Left renal pelvis (tissue), 4 donors: ENCODE measurements at regions not wholly inside any gene's neighbourhood (a gene's known extent, or its start where the extent isn't known, plus 50 kb on each side); places are given as distances from the start of the nearest gene placed in this dataset.

Experiments used
- DNase-seq, 4 donors: peaks; one replicate each; pipeline ENCODE4 v3.0.0-alpha.2; 2013; ENCODE audit warnings: low read depth in 4 of 4, low spot score in 3 of 4

DNA sequence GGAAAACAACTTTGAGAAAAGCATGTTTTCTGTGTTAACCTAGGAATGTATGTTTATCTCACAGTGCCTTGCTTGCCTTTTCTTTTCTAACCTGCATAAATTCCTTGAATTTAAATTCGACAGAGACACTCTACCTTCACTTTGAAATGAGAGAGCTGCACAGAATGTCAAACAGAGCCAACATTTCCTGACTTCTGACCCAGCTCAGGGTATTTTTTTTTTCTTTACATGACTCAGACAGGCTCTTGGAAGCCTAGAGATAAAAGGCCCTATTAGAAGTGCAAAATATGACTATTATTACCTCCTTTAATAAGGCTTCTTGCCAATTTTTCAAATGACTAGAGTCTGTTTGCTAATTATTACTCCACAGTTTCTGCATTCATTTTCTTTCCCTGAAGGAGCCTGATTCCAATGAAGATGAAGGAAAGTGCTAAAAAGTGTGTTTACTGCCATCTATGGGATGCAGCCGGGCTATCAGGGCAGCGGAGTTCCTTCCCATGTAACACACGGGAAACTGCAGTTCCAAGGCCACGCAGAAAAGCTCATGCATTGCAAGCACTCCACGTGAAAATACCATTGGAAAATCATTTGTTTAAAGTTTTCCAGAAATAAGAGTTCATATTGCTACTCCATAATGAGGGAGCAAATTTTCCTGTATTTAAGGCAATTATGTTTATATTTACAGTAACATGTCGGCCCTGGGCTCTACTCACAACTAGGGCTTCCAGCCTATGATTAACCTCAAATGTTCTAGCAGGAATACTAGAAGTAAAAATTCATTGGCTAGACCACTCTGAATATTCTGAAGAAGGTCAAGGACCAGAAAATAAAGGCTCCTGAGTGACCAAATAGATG, 485.6 kb downstream of the ZSWIM6 start:
- DNase-seq, result peak in 3 of 4 donors; percentile 31 to 53 (median 46)

DNA sequence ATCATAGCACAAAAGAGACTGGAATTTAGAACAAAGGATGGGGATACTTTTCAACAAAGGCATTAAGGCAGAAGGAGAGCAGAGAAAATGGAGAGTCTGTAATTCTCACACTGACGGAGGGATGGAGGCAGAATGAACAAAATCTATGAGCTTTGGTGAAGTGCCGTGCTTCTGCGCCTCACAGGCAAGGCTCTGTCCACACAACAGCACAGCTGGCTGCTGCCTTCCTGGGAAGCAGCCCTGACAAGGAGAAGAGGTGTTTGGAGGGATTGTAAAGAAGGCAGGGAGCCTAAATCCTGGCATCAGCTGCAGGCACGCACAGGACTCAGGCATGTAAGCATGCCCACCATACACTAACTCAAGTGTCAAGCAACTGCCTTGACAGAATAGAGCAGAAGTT, 485.2 kb upstream of the KIF2A start:
- DNase-seq, result no peak

GRCh38 chr5:61821561-61821960, 484.4 kb upstream of the KIF2A start:
- DNase-seq, result no peak

DNA sequence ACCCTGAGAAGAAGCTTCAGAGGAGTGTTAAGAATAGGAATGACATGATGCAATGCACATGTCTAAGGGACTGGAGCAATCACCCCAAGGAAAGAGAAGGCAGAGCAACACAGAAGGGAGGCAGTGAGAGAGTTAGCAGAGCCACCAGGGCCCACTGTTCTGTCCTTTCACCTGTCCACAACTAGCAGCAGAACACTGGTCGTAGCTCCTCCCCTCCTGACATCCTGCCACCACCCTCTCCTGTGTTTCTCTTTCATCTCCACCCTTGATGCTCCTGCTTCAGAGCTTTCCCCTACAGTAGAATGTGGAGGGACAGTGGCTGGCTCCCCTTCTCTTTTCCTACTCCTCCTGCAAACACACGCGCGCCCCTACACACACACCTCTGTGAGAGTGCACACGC, 483.4 kb upstream of the KIF2A start:
- no peak for DNase-seq

DNA sequence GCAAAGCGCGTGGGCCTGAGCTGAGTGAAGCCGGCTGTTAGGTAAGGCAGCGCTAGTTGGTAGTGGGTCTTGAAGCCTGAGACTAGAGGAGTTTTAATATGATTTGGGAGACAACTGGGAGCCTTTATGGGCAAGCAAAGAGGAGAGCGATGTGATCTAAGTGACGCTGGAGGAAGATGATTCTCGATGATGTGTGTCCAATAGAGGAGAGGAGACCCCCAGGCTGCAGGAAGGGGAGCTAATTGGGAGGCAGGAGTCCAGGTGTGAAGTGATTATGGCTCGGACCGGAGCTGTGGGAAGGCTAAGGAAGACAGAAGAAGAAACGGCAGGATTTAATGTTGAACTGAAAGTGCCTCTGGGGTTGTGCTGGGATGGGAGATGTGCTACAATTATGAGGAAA, 482.9 kb upstream of the KIF2A start:
- no peak for DNase-seq

DNA sequence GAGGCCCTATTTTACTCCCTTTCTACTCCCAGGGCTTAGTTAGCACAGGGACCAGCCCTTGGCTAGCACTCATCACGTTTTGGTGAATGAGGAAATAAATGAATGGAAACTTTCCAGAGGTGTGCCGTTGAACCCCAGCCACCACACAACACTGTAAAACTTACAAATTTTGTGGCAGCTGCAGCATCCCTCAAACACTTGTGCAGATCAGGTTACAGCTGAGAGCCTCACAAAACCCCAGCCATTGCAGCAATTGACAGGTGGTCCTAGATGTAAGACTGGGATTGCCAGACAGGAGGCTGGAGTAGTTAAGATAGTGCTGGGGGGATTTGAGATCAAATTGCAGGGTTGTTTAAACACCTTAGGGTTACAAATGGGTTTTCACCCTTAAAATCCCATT, 482.2 kb upstream of the KIF2A start:
- DNase-seq, result no peak

- no peak for DNase-seq
Measured at GRCh38 chr5:61824396-61824795, 481.6 kb upstream of the KIF2A start.

- DNase-seq, result no peak
Measured at GRCh38 chr5:61827445-61827975, 478.5 kb upstream of the KIF2A start.

DNA sequence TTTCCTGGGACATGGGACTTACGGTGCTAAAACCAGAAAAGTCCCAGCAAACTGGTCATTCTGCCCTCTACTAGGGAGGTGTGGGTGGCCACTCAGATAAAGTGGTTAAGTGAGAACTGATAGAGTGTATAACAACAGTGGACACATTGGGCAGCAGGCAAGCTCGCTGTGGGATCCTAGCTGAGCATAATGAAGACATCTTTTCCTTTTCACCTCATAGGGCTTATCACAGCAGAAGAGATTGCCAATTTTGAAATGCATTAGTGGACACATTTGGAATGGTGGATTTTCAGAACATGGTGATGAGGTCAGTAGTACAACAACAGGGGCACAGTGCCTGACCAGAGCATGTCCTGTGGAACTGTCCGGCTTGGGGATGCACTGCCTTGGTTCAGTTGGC, 477.1 kb upstream of the KIF2A start:
- no peak for DNase-seq

DNA sequence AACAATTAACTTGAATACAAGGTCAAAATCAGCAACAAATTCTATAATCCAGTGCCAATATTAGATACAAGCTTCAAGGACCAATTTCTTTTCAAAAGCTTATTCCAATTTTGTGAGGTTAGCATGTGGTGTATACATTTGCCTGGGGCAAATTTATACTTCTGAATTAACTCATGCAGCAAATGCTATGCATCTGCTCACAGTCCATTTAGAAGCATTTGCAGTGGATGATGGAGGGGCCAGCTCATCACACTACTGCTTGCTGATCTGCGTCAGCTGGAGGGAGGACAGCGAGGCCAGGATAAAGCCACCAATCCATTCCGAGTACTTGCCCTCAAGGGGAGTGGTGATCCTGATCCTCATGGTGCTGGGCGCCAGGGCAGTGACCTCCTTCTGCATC, 474.3 kb upstream of the KIF2A start:
- no peak for DNase-seq

DNA sequence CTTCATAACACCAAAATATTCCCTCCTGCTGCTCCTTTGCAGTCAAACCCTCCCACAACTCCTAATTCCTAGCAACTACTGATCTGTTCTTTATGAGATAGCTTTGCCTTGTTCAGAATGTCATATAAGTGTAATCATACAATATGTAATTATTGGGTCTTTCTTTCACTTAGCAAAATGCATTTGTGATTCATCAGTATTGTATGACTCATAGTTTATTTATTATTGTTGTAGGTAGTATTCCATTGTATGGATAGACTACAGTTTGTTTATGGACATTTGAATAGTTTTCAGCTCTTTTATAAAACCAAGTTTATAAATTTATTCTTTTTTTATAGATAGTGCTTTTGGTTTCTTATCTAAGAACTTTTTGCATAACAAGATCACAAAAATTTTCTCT, 468.2 kb upstream of the KIF2A start:
- no peak for DNase-seq

DNA sequence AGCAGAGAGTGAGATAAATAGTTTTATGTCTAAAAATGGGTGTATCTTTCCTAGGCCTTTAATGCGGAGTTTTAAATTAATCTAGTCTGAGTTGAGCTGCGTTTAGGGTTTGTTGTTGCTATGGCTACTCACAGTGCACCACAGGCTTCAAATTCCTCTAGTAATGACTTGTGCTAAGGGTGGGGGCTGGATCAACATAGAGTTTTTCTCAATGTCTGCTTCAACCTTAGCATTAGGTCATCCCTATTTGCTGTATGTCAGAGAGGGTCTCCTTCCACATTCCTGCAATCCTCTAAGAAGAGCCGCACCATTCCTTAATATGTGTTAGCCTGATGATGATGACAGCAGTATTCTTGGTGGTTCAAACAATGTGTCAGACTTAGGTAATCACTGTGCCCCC, 465.6 kb upstream of the KIF2A start:
- no peak for DNase-seq

DNA sequence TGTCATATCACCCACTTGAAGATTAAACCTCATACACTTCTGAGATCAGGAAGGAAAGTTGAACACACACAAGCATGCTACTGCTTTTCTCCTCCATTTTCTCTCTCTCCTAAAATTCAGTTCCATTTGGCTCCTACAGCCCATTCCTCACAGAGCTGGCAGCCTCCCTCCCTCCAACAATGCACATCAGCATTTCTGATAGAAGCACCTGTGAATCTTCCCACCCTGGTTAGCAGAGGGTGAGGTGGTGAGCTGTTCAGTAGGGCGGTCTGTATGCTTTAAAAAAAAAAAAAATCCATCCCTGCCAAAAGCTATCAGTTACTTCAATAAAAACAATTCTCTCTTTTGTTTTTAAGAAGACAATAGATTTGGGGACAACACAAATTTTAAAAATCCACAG, 463.2 kb upstream of the KIF2A start:
- DNase-seq, result no peak

DNA sequence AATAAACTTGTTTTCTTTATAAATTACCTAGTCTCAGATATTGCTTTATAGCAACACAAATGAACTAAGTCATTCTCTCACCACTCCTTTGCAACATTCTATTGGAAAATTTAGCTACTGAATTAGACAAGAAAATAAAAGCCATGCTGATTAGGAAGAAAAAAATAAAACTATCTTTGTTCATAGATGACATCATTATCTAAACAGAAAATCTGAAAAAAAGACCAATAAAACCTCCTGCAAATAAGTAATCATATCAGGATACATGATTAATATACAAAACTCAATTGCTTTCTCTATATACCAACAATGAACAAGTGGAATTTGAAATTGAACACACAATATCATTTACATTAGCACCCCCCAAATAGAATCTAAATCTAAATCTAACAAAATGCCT, 455.3 kb upstream of the KIF2A start:
- DNase-seq, result no peak

- DNase-seq, result no peak
Measured at GRCh38 chr5:61854531-61854930, 451.5 kb upstream of the KIF2A start.

- no peak for DNase-seq
Measured at GRCh38 chr5:61860978-61861377, 445.0 kb upstream of the KIF2A start.

DNA sequence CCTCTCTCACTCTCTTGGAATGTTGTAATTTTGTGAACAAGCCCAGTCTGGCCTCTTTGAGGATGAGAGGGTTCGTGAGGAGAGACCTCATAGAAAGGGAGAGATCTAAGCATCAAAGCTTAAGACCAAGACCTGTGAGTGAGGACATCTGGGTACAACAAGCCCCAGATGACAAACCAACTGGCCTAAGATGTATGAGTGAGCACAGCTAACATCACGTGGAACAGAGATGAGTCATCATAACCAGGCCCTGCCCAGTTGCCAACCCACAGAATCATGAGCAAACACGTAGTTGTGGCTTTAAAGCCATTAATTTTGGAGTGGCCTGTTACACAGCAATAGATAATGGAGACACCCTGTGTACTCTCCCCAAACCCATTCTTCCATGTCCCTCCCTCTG, 439.1 kb upstream of the KIF2A start:
- no peak for DNase-seq

- no peak for DNase-seq
Measured at GRCh38 chr5:61869333-61869732, 436.7 kb upstream of the KIF2A start.

GRCh38 chr5:61878471-61878870, 427.5 kb upstream of the KIF2A start:
- no peak for DNase-seq

- no peak for DNase-seq
Measured at GRCh38 chr5:61881821-61882487, 424.1 kb upstream of the KIF2A start.

- DNase-seq, result no peak
Measured at GRCh38 chr5:61882901-61883500, 423.0 kb upstream of the KIF2A start.
